A549 (cell line): ENCODE measurements at regions not wholly inside any gene's neighbourhood (a gene's known extent, or its start where the extent isn't known, plus 50 kb on each side); places are given as distances from the start of the nearest gene placed in this dataset.

Source experiments
- CBX8 ChIP-seq: fragments of 200-600 bp; sonication (generic); IDR thresholded peaks from 2 replicates; pipeline ENCODE4 v1.6.1; 2016
- CTCF ChIP-seq: fragments of >200 bp; sonication (Bioruptor Twin); formaldehyde crosslinking; IDR thresholded peaks from 3 replicates; pipeline ENCODE4 v1.5.1; 2016
- ESRRA ChIP-seq: fragments of 150-350 bp; IDR thresholded peaks from 2 replicates; pipeline ENCODE4 v1.6.1; 2014; ENCODE audit warnings: mild to moderate bottlenecking, low read length, borderline replicate concordance
- HMGXB4 ChIP-seq: fragments of 250-450 bp; sonication (Bioruptor Pico); IDR thresholded peaks from 2 replicates; pipeline ENCODE4 v1.5.0; 2021; ENCODE audit warnings: mild to moderate bottlenecking, moderate library complexity, borderline replicate concordance
- HOXA7 ChIP-seq: fragments of 250-450 bp; sonication (Bioruptor Pico); IDR thresholded peaks from 2 replicates; pipeline ENCODE4 v1.5.0; 2020; ENCODE audit warnings: mild to moderate bottlenecking, moderate library complexity
- KDM1A ChIP-seq: fragments of 200-600 bp; sonication (generic); IDR thresholded peaks from 2 replicates; pipeline ENCODE4 v1.6.1; 2016; ENCODE audit warnings: low read depth, mild to moderate bottlenecking
- NFE2L2 ChIP-seq: fragments of 150-350 bp; conservative IDR thresholded peaks from 2 replicates; pipeline ENCODE4 v1.6.1; 2014; ENCODE audit warnings: low read length
- NPAS2 ChIP-seq: fragments of 250-450 bp; sonication (Bioruptor Pico); IDR thresholded peaks from 2 replicates; pipeline ENCODE4 v1.8.0; 2022; ENCODE audit warnings: mild to moderate bottlenecking, moderate library complexity, borderline replicate concordance
- POLR2A ChIP-seq: IDR thresholded peaks from 2 replicates; pipeline ENCODE4 v1.6.1; 2012; ENCODE audit warnings: mild to moderate bottlenecking, low read length
- TP53 ChIP-seq: fragments of 250-450 bp; sonication (Bioruptor Pico); IDR thresholded peaks from 2 replicates; pipeline ENCODE4 v1.5.0; 2021; ENCODE audit warnings: mild to moderate bottlenecking, moderate library complexity
- ZFP36 ChIP-seq: fragments of 450-650 bp; IDR thresholded peaks from 2 replicates; pipeline ENCODE4 v1.6.1; 2014; ENCODE audit warnings: borderline replicate concordance; ENCODE audit not compliant: partially characterized antibody

- TF ChIP-seq POLR2A (no peak), ZFP36 (no peak), CTCF (no peak), TP53 (CRISPR knock-in tag) (no peak), KDM1A (no peak), ESRRA (no peak), NPAS2 (CRISPR knock-in tag) (no peak), HMGXB4 (CRISPR knock-in tag) (no peak), HOXA7 (CRISPR knock-in tag) (no peak), CBX8 (no peak), NFE2L2 (no peak)
Measured at GRCh38 chr14:98593361-98593761, 678.6 kb downstream of the BCL11B start.
